ENCODE measurements at regions not wholly inside any gene's neighbourhood (a gene's known extent, or its start where the extent isn't known, plus 50 kb on each side); places are given as distances from the start of the nearest gene placed in this dataset.

GRCh38 chr5:97471951-97472350 is 288.9 kb upstream of the RIOK2 start:
- peaks cover 11% of the 10 kb centered on the region for H3K9me3 ChIP-seq (ENCODE audit: control insufficient read depth, insufficient read depth, low read length)
- no peaks in the 10 kb centered on the region for H3K4me1 Mint-ChIP-seq
- H3K36me3 Mint-ChIP-seq = no peaks in the 10 kb centered on the region
- ATAC-seq = no peak
- H3K27me3 Mint-ChIP-seq (ENCODE audit: low read depth in 2 of 2) = no peaks in the 10 kb centered on the region
- no peak overlapping the region for H3K4me3 Mint-ChIP-seq
- no peaks in the 10 kb centered on the region for H3K27me3 ChIP-seq (ENCODE audit: control insufficient read depth, insufficient read depth, low read length)
- no peak for DNase-seq
- no peaks in the 10 kb centered on the region for H3K36me3 ChIP-seq (ENCODE audit: control insufficient read depth, insufficient read depth, low read length)
- peaks cover 2 to 3% of the 10 kb centered on the region in 2 donors for H3K9me3 Mint-ChIP-seq
- no peak overlapping the region for H3K27ac Mint-ChIP-seq
- intact Hi-C loops (cut with micrococcal nuclease) = no loop called here
- no peaks in the 10 kb centered on the region for H3K4me1 ChIP-seq (ENCODE audit: control insufficient read depth, insufficient read depth, low read length)
- no peak for TF ChIP-seq CTCF (IDR thresholded peaks at IDR 0.05)
- no peak overlapping the region for H3K27ac ChIP-seq (ENCODE audit: low read length)
- 88% methylated on average over 10 of the region's 10 CpGs for WGBS (ENCODE audit: insufficient coverage)
- H3K4me3 ChIP-seq (ENCODE audit: low read length) = no peak overlapping the region

DNA sequence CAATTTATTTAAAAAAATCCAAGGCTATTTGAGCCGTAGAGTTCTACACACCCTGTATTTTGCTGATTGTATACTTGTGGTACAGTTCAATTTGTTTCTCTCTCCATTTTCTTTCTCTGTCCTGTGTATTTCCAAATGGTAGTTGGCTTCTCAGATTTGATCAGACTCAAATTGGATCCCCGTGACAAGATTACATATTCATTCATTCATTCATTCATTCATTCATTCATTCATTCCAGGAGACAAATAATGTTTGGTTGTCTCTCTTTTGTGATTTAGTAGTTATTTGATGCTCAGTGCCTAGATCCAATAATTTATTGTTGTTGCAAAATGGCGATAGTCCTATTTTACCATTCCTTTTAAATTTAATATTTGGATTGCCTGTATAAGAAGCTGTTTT is 292.8 kb upstream of the RIOK2 start:
- 91% methylated on average over 1 of the region's 3 CpGs for WGBS (ENCODE audit: insufficient coverage)
- H3K4me3 Mint-ChIP-seq = no peak overlapping the region
- no peaks in the 10 kb centered on the region for H3K4me1 ChIP-seq (ENCODE audit: control insufficient read depth, insufficient read depth, low read length)

DNA sequence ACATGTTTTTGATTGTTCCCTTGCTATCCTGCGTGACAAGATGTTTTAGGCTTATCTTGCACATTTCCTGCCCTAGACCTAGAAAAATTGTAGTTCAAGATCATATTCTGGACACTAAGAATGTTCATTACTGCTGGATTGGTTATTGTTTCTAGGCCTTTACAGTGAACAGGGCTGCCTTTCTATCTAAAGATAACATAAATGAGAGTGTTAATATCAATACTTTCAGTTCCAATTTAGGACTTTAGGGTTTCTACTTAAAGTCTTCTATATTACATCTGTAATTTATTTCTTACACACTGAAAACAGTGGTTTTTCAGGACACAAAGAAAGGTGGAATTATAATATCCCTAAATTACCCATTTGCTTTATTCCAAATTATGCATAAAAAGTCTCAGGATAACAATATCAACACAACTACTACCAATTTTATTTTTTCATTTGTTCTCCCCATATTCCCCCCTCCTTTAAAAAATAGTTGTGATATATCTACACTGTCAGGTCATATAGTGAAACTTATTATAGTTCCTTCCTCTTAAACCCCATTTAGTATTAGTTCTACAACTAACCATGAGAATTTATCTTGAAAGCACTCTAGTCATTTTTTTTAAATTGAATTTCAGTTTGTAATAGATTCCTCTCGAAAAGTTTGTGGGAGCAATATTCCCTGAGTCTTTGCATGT is 293.9 kb upstream of the RIOK2 start:
- no peaks in the 10 kb centered on the region for H3K4me1 Mint-ChIP-seq

More for the DNA sequence above, 292.8 kb upstream of the RIOK2 start:
- Histone ChIP-seq H3K27ac (ENCODE audit: low read length) (no peak overlapping the region), H3K27me3 (ENCODE audit: control insufficient read depth, insufficient read depth, low read length) (no peaks in the 10 kb centered on the region), H3K4me3 (ENCODE audit: low read length) (no peak overlapping the region), H3K36me3 (ENCODE audit: control insufficient read depth, insufficient read depth, low read length) (no peaks in the 10 kb centered on the region), H3K9me3 (ENCODE audit: control insufficient read depth, insufficient read depth, low read length) (peaks cover 3% of the 10 kb centered on the region)
- no peaks in the 10 kb centered on the region for H3K4me1 Mint-ChIP-seq
- TF ChIP-seq CTCF (IDR thresholded peaks at IDR 0.05) = no peak
- no peak for ATAC-seq
- no peak overlapping the region for H3K27ac Mint-ChIP-seq
- intact Hi-C loops (cut with micrococcal nuclease) = no loop called here
- H3K36me3 Mint-ChIP-seq = no peaks in the 10 kb centered on the region
- no peaks in the 10 kb centered on the region for H3K27me3 Mint-ChIP-seq (ENCODE audit: low read depth in 2 of 2)
- DNase-seq = no peak
- peaks cover 2% of the 10 kb centered on the region in 2 donors for H3K9me3 Mint-ChIP-seq

More for the DNA sequence above, 293.9 kb upstream of the RIOK2 start:
- no peaks in the 10 kb centered on the region for H3K27me3 Mint-ChIP-seq (ENCODE audit: low read depth in 2 of 2)
- Histone ChIP-seq H3K27ac (ENCODE audit: low read length) (no peak overlapping the region), H3K27me3 (ENCODE audit: control insufficient read depth, insufficient read depth, low read length) (no peaks in the 10 kb centered on the region), H3K36me3 (ENCODE audit: control insufficient read depth, insufficient read depth, low read length) (no peaks in the 10 kb centered on the region), H3K9me3 (ENCODE audit: control insufficient read depth, insufficient read depth, low read length) (no peaks in the 10 kb centered on the region), H3K4me1 (ENCODE audit: control insufficient read depth, insufficient read depth, low read length) (no peaks in the 10 kb centered on the region), H3K4me3 (ENCODE audit: low read length) (no peak overlapping the region)
- intact Hi-C loops (cut with micrococcal nuclease) = no loop called here
- ATAC-seq (no peak), DNase-seq (no peak)
- TF ChIP-seq CTCF (IDR thresholded peaks at IDR 0.05) = no peak
- H3K27ac Mint-ChIP-seq = no peak overlapping the region
- peaks cover 2% of the 10 kb centered on the region in 2 donors for H3K9me3 Mint-ChIP-seq
- H3K4me3 Mint-ChIP-seq = no peak overlapping the region
- H3K36me3 Mint-ChIP-seq = no peaks in the 10 kb centered on the region
- WGBS (ENCODE audit: insufficient coverage) = 80% methylated on average over 1 of the region's 2 CpGs
